SK-N-SH treated with all-trans-retinoic acid at 6 μM for 48 hours (cell line): ENCODE measurements at regions not wholly inside any gene's neighbourhood (a gene's known extent, or its start where the extent isn't known, plus 50 kb on each side); places are given as distances from the start of the nearest gene placed in this dataset.

Experiments used
- ATAC-seq: fragments of 200-7000 bp; cut with Tn5 transposase; 3 replicates; pipeline ENCODE4 v1.9.1; 2020; ENCODE audit warnings: mild to moderate bottlenecking, moderate library complexity
- ARNTL ChIP-seq: fragments of 450-650 bp; formaldehyde crosslinking; IDR thresholded peaks from 2 replicates; pipeline ENCODE4 v1.5.0; 2020; ENCODE audit warnings: low read depth, mild to moderate bottlenecking, moderate library complexity, borderline replicate concordance
- BACH2 ChIP-seq: fragments of 250-450 bp; sonication (Bioruptor Pico); IDR thresholded peaks from 2 replicates; pipeline ENCODE4 v1.9.0; 2021; ENCODE audit warnings: mild to moderate bottlenecking, borderline replicate concordance
- CREB5 ChIP-seq: fragments of 250-450 bp; sonication (Bioruptor Pico); IDR thresholded peaks from 2 replicates; pipeline ENCODE4 v1.5.1; 2020; ENCODE audit warnings: low read depth, mild to moderate bottlenecking, moderate library complexity
- CSDC2 ChIP-seq: fragments of 250-450 bp; sonication (Bioruptor Pico); IDR thresholded peaks from 2 replicates; pipeline ENCODE4 v1.5.0; 2020; ENCODE audit warnings: mild to moderate bottlenecking, moderate library complexity
- CSRNP3 ChIP-seq: fragments of 250-450 bp; sonication (Bioruptor Pico); IDR thresholded peaks from 2 replicates; pipeline ENCODE4 v1.5.1; 2021; ENCODE audit warnings: mild to moderate bottlenecking, moderate library complexity
- ESRRG ChIP-seq: fragments of 250-450 bp; sonication (Bioruptor Pico); IDR thresholded peaks from 2 replicates; pipeline ENCODE4 v1.6.1; 2021; ENCODE audit warnings: mild to moderate bottlenecking
- GLIS3 ChIP-seq: fragments of 250-450 bp; sonication (Bioruptor Pico); IDR thresholded peaks from 2 replicates; pipeline ENCODE4 v1.5.0; 2020; ENCODE audit warnings: mild to moderate bottlenecking, moderate library complexity
- ISL1 ChIP-seq: fragments of 250-450 bp; sonication (Bioruptor Pico); IDR thresholded peaks from 2 replicates; pipeline ENCODE4 v2.1.2; 2022; ENCODE audit warnings: mild to moderate bottlenecking, moderate library complexity
- POU6F1 ChIP-seq: fragments of 250-450 bp; sonication (Bioruptor Pico); IDR thresholded peaks from 2 replicates; pipeline ENCODE4 v1.8.0; 2021; ENCODE audit warnings: low read depth, mild to moderate bottlenecking, moderate library complexity, borderline replicate concordance
- PPARA ChIP-seq: fragments of 250-450 bp; sonication (Bioruptor Pico); IDR thresholded peaks from 2 replicates; pipeline ENCODE4 v1.5.0; 2020; ENCODE audit warnings: mild to moderate bottlenecking, borderline replicate concordance
- RARB ChIP-seq: fragments of 250-450 bp; sonication (Bioruptor Pico); IDR thresholded peaks from 2 replicates; pipeline ENCODE4 v1.8.0; 2021; ENCODE audit warnings: mild to moderate bottlenecking, moderate library complexity
- SNAI2 ChIP-seq: fragments of 250-450 bp; sonication (Bioruptor Pico); IDR thresholded peaks from 2 replicates; pipeline ENCODE4 v1.5.0; 2020; ENCODE audit warnings: mild to moderate bottlenecking, moderate library complexity
- TCF4 ChIP-seq: fragments of 250-450 bp; sonication (Bioruptor Pico); IDR thresholded peaks from 2 replicates; pipeline ENCODE4 v1.8.0; 2021; ENCODE audit warnings: mild to moderate bottlenecking, moderate library complexity, borderline replicate concordance
- TOX ChIP-seq: fragments of 250-450 bp; sonication (Bioruptor Pico); IDR thresholded peaks from 2 replicates; pipeline ENCODE4 v1.8.0; 2021; ENCODE audit warnings: mild to moderate bottlenecking, moderate library complexity, borderline replicate concordance
- ZC3H10 ChIP-seq: fragments of 250-450 bp; sonication (Bioruptor Pico); IDR thresholded peaks from 2 replicates; pipeline ENCODE4 v1.5.1; 2021; ENCODE audit warnings: mild to moderate bottlenecking, moderate library complexity
- ZFP3 ChIP-seq: fragments of 250-450 bp; sonication (Bioruptor Pico); IDR thresholded peaks from 2 replicates; pipeline ENCODE4 v1.5.0; 2020; ENCODE audit warnings: mild to moderate bottlenecking, moderate library complexity
- ZFP30 ChIP-seq: fragments of 450-650 bp; formaldehyde crosslinking; IDR thresholded peaks from 2 replicates; pipeline ENCODE4 v1.5.0; 2022; ENCODE audit warnings: mild to moderate bottlenecking, moderate library complexity
- ZNF565 ChIP-seq: fragments of 450-650 bp; formaldehyde crosslinking; conservative IDR thresholded peaks from 2 replicates; pipeline ENCODE4 v1.5.0; 2020; ENCODE audit warnings: low read depth, mild to moderate bottlenecking, moderate library complexity
- ZNF70 ChIP-seq: fragments of 450-650 bp; formaldehyde crosslinking; IDR thresholded peaks from 2 replicates; pipeline ENCODE4 v1.5.0; 2020; ENCODE audit warnings: mild to moderate bottlenecking, moderate library complexity
- ZNF8 ChIP-seq: fragments of 450-650 bp; formaldehyde crosslinking; IDR thresholded peaks from 2 replicates; pipeline ENCODE4 v1.5.0; 2020; ENCODE audit warnings: mild to moderate bottlenecking, moderate library complexity
- TF ChIP-seq, protein P1 (sequence below): fragments of 250-450 bp; sonication (Bioruptor Pico); IDR thresholded peaks from 2 replicates; pipeline ENCODE4 v1.8.0; 2020; ENCODE audit warnings: mild to moderate bottlenecking, moderate library complexity, borderline replicate concordance
- TF ChIP-seq, protein P2 (sequence below): fragments of 250-450 bp; sonication (Bioruptor Pico); IDR thresholded peaks from 2 replicates; pipeline ENCODE4 v1.5.0; 2020; ENCODE audit warnings: mild to moderate bottlenecking, moderate library complexity

- ATAC-seq: no peak
- no peak for TF ChIP-seq GLIS3
- no peak for TF ChIP-seq ZNF70 (CRISPR knock-in tag)
Measured at GRCh38 chr6:126534401-126534800, 194.5 kb downstream of the CENPW start.

- no peak for ATAC-seq
- TF ChIP-seq ARNTL (CRISPR knock-in tag) (no peak), PPARA (CRISPR knock-in tag) (no peak), RARB (no peak), ZFP3 (no peak), ZNF565 (CRISPR knock-in tag) (no peak), BACH2 (CRISPR knock-in tag) (no peak), CREB5 (CRISPR knock-in tag) (no peak), CSDC2 (CRISPR knock-in tag) (no peak), ZFP30 (no peak), ISL1 (CRISPR knock-in tag) (no peak), TOX (CRISPR knock-in tag) (no peak), TCF4 (CRISPR knock-in tag) (no peak), SNAI2 (no peak), GLIS3 (no peak), ZNF70 (CRISPR knock-in tag) (no peak), ZNF8 (CRISPR knock-in tag) (no peak), ZC3H10 (CRISPR knock-in tag) (no peak), CSRNP3 (CRISPR knock-in tag) (no peak), POU6F1 (CRISPR knock-in tag) (no peak)
- TF ChIP-seq, protein P1, sequence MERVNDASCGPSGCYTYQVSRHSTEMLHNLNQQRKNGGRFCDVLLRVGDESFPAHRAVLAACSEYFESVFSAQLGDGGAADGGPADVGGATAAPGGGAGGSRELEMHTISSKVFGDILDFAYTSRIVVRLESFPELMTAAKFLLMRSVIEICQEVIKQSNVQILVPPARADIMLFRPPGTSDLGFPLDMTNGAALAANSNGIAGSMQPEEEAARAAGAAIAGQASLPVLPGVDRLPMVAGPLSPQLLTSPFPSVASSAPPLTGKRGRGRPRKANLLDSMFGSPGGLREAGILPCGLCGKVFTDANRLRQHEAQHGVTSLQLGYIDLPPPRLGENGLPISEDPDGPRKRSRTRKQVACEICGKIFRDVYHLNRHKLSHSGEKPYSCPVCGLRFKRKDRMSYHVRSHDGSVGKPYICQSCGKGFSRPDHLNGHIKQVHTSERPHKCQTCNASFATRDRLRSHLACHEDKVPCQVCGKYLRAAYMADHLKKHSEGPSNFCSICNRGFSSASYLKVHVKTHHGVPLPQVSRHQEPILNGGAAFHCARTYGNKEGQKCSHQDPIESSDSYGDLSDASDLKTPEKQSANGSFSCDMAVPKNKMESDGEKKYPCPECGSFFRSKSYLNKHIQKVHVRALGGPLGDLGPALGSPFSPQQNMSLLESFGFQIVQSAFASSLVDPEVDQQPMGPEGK: no peak
Measured at GRCh38 chr6:126535138-126535537, 195.2 kb downstream of the CENPW start.

DNA sequence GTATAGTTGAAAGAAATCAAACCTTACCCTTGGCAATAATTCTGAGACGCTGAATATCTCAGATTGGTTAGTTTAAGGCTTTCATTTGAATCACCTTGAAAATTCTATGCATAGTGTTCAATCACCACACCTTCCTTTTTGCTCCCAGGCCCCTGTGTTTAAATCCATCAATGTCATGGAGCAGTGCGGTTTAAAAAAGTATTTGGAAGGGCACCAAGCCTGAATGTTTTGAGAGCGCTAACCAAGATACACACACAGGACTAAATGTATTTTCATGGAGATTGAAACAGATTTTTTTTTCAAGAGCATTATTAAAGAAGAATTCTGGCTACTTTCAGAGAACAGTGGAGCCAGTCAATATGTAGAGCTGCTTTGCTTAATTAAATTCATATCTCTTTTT is 195.7 kb downstream of the CENPW start:
- TF ChIP-seq ZNF70 (CRISPR knock-in tag) (no peak), ZC3H10 (CRISPR knock-in tag) (no peak), ZNF8 (CRISPR knock-in tag) (no peak), ZNF565 (CRISPR knock-in tag) (no peak), CSDC2 (CRISPR knock-in tag) (no peak), BACH2 (CRISPR knock-in tag) (no peak), RARB (no peak), ESRRG (no peak), TOX (CRISPR knock-in tag) (no peak), GLIS3 (no peak), CREB5 (CRISPR knock-in tag) (no peak), PPARA (CRISPR knock-in tag) (no peak)
- TF ChIP-seq, protein P2, sequence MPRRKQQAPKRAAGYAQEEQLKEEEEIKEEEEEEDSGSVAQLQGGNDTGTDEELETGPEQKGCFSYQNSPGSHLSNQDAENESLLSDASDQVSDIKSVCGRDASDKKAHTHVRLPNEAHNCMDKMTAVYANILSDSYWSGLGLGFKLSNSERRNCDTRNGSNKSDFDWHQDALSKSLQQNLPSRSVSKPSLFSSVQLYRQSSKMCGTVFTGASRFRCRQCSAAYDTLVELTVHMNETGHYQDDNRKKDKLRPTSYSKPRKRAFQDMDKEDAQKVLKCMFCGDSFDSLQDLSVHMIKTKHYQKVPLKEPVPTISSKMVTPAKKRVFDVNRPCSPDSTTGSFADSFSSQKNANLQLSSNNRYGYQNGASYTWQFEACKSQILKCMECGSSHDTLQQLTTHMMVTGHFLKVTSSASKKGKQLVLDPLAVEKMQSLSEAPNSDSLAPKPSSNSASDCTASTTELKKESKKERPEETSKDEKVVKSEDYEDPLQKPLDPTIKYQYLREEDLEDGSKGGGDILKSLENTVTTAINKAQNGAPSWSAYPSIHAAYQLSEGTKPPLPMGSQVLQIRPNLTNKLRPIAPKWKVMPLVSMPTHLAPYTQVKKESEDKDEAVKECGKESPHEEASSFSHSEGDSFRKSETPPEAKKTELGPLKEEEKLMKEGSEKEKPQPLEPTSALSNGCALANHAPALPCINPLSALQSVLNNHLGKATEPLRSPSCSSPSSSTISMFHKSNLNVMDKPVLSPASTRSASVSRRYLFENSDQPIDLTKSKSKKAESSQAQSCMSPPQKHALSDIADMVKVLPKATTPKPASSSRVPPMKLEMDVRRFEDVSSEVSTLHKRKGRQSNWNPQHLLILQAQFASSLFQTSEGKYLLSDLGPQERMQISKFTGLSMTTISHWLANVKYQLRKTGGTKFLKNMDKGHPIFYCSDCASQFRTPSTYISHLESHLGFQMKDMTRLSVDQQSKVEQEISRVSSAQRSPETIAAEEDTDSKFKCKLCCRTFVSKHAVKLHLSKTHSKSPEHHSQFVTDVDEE (CRISPR knock-in tag): no peak
- TF ChIP-seq, protein P1: no peak
- TF ChIP-seq, all 23 proteins: peak for 0
- ATAC-seq: no peak
